HUES64 (cell line): ENCODE measurements at regions not wholly inside any gene's neighbourhood (a gene's known extent, or its start where the extent isn't known, plus 50 kb on each side); places are given as distances from the start of the nearest gene placed in this dataset.
A peak's percentile ranks its signal among the peaks of the same experiment; 100 is the strongest.

ENCODE experiments used
- H3K27ac ChIP-seq: 2 replicates; pipeline ENCODE4 v1.7.0; 2013; ENCODE audit warnings: low read depth, low read length, inconsistent platforms
- H3K27me3 ChIP-seq: 2 replicates; pipeline ENCODE4 v1.6.1; 2013; ENCODE audit warnings: mild to moderate bottlenecking, low read length; ENCODE audit not compliant: insufficient read depth
- H3K36me3 ChIP-seq: 2 replicates; pipeline ENCODE4 v1.6.1; 2013; ENCODE audit warnings: mild to moderate bottlenecking, low read length; ENCODE audit not compliant: insufficient read depth
- H3K4me1 ChIP-seq: 2 replicates; pipeline ENCODE4 v1.6.1; 2013; ENCODE audit warnings: mild to moderate bottlenecking, low read length, moderate library complexity; ENCODE audit not compliant: insufficient read depth
- H3K4me3 ChIP-seq: 2 replicates; pipeline ENCODE4 v1.5.1; 2013; ENCODE audit warnings: mild to moderate bottlenecking, low read length, moderate library complexity
- H3K9ac ChIP-seq: 2 replicates; pipeline ENCODE4 v1.6.1; 2013; ENCODE audit warnings: mild to moderate bottlenecking, low read depth, low read length
- H3K9me3 ChIP-seq: 2 replicates; pipeline ENCODE4 v1.6.1; 2013; ENCODE audit warnings: low read depth, low read length; ENCODE audit not compliant: insufficient read depth
- WGBS: fragments of 150-250, 120-280 bp; methylation state at CpG from one replicate; pipeline ENCODE4 v1.1.7; 2013; ENCODE audit warnings: missing lambda C conversion rate; 5-methylcytosine and 5-hydroxymethylcytosine counted together

DNA sequence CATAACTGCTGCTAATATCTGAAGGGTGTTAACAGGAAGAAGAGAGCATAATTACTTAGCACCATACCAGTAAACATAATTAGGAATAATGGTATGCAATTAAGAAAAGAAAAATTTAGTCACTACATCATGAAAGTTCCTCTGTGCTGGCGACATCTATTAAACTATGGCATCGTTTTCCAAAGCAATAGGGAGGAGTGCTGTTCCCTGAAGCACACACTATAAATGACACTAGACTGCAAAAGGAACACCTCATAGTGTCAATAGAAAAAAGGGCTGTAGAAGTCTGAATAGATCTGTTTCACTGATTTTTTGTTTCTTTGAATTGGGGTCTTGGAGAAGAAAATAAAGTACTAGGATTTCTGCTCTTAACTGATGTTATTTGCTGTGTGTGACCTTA lies 773.6 kb upstream of the B3GALT2 start:
- Histone ChIP-seq H3K4me1 (no peaks in the 10 kb centered on the region), H3K36me3 (no peaks in the 10 kb centered on the region), H3K4me3 (no peak overlapping the region), H3K27me3 (no peaks in the 10 kb centered on the region), H3K9ac (no peak overlapping the region), H3K9me3 (no peaks in the 10 kb centered on the region), H3K27ac (no peak overlapping the region)
- WGBS: 97% methylated on average over 2 of the region's 2 CpGs

DNA sequence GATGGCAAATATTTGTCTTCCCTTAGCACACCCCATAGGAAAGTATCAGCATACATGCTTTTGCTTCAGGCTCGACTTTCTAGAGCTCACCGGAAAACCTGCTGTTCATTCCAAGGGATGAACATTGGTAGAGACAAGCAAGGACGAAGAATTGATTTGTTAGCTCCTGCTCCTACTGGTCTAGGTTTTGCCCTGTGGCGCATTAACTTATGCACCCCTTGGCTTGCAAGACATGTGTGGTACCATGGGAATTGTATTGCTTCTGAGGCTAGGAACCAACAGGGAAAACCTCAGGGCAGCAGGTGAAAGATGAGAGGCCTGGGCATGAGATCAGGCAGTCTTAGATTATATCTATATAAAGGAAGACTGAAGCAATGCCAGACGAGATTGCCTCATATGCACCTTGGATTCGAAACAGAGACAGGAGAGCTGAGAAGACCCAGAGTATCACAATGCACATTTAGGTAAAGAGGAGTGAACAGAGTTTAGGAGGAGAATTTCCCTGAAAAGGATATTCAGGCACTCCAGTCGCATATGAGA lies 771.2 kb upstream of the B3GALT2 start:
- 93% methylated on average over 6 of the region's 7 CpGs for WGBS

DNA sequence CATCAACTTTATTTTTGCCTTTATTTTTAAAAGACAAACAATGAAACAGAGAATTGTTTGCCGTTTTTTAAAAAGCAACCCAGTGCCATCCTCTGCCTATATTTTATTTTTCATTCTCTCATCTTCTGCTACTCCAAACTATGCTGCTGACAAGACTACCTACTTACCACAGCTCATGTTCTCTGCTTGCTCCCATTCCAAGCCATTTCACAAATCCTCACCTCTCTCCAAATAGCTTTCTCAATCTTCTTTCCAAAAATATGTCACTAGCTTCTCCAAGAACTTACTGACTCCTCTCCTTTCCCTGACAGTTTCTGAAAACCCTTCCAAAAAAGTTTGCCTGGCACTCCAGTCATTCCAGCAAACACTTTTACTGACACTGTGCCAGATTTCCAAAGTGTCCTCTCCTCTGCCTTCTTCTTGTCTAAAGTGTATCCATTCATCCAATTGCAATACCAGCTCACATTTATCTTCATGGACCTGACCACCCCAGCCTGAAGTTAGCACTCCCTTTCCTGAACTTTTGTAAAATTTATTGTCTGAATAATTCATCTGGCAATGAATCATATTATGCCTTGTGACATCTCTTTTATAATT lies 766.5 kb upstream of the B3GALT2 start:
- Histone ChIP-seq H3K4me3 (no peak overlapping the region), H3K4me1 (0 out of 2 replicates have a peak, but pooled peaks cover 3% of the 10 kb centered on the region), H3K9ac (no peak overlapping the region), H3K36me3 (no peaks in the 10 kb centered on the region), H3K9me3 (no peaks in the 10 kb centered on the region), H3K27ac (no peak overlapping the region), H3K27me3 (no peaks in the 10 kb centered on the region)
- WGBS: 95% methylated on average over 1 of the region's 1 CpG

More for the DNA sequence above, 771.2 kb upstream of the B3GALT2 start:
- Histone ChIP-seq H3K4me1 (no peaks in the 10 kb centered on the region), H3K27me3 (no peaks in the 10 kb centered on the region), H3K9ac (no peak overlapping the region), H3K4me3 (no peak overlapping the region), H3K36me3 (no peaks in the 10 kb centered on the region), H3K27ac (no peak overlapping the region), H3K9me3 (no peaks in the 10 kb centered on the region)

DNA sequence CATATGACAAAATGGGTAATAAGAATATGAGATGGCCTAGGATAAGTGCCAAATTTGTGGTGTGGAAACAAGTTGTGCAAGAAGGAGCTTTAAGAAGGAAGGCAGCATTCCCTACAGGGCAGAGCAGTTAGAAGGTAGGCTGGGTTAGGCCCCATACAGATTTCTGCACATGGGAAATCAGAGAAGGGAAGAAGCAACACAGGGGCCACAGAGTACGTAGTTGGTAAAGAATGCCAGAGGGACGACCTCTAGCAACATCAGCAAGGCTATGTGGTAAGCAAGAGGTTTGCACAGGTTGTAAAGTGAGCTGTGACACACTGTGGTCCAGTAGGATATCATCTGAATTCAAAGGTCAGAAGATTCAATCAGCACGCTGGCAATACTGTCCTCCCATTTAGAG lies 765.6 kb upstream of the B3GALT2 start:
- Histone ChIP-seq H3K36me3 (no peaks in the 10 kb centered on the region), H3K9me3 (no peaks in the 10 kb centered on the region), H3K27ac (no peak overlapping the region), H3K27me3 (no peaks in the 10 kb centered on the region), H3K4me3 (no peak overlapping the region), H3K9ac (no peak overlapping the region), H3K4me1 (0 out of 2 replicates have a peak, but pooled peaks cover 3% of the 10 kb centered on the region)
- 93% methylated on average over 3 of the region's 3 CpGs for WGBS

DNA sequence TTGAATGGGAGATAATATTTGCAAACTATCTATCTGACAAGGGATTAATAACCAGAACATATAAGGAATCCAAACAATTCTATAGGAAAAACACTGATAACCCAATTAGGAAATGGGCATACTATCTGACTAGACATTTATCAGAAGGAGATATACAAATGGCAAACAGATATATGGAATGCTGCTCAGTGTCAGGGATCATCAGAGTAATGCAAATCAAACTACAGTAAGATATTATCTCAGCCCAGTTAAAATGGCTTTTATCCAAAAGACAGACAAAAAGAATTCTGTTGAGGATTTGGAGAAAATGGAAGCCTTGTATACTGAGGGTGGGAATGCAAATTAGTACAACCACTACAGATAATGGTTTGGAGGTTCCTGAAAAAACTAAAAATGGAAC lies 758.0 kb upstream of the B3GALT2 start:
- no peaks in the 10 kb centered on the region for H3K9me3 ChIP-seq
- H3K9ac ChIP-seq: no peak overlapping the region
- H3K4me3 ChIP-seq: no peak overlapping the region
- no peaks in the 10 kb centered on the region for H3K27me3 ChIP-seq
- 0 out of 2 replicates have a peak, but pooled peaks cover 3% of the 10 kb centered on the region for H3K4me1 ChIP-seq
- no peaks in the 10 kb centered on the region for H3K36me3 ChIP-seq
- no peak overlapping the region for H3K27ac ChIP-seq

DNA sequence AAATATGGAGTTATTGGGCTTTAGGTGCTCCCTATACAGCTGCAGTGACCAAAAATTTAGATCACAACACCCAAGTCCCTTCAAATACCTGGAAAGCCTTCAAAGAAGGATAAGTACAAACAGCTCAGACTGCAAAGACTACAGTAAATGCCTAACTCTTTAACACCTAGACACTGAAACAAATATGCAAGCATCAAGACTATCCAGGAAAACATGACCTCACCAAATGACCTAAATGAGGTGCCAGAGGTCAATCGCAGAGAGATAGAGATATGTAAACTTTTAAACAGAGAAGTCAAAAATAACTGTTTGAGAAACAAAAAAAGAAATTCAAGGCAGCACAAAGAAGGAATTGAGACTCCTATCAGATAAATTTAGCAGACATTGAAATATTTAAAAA lies 753.8 kb upstream of the B3GALT2 start:
- no peaks in the 10 kb centered on the region for H3K27me3 ChIP-seq
- no peak overlapping the region for H3K9ac ChIP-seq
- no peak overlapping the region for H3K27ac ChIP-seq
- H3K36me3 ChIP-seq: no peaks in the 10 kb centered on the region
- H3K4me3 ChIP-seq: no peak overlapping the region
- H3K4me1 ChIP-seq: peaks cover 6% of the 10 kb centered on the region; the same call in 1 of the 2 replicates
- 100% methylated on average over 1 of the region's 1 CpG for WGBS
- H3K9me3 ChIP-seq: peaks cover 1% of the 10 kb centered on the region; the same call in 1 of the 2 replicates

DNA sequence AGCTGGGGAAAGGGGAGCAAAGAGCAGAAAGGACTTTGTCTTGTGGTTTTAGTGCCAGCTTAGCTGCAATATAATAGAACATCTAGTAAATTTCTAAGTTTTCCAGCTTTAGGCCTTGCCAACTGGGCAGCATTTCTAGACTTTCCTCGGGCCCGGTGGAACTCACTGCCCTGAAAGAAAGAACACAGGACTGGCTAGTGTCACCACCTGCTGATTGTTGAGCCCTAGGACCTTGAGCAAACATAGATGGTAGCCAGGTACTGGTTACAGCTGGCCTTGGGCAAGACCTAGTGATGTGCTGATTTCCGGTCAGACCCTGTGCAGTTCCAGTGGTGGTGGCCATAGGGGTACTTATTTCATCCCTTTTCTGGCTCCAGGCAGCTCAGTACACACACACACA lies 753.2 kb upstream of the B3GALT2 start:
- no peak overlapping the region for H3K9ac ChIP-seq
- H3K9me3 ChIP-seq: peaks cover 6% of the 10 kb centered on the region; the same call in 1 of the 2 replicates
- no peaks in the 10 kb centered on the region for H3K27me3 ChIP-seq
- no peak overlapping the region for H3K27ac ChIP-seq
- H3K4me1 ChIP-seq: peaks cover 6% of the 10 kb centered on the region; the same call in 1 of the 2 replicates
- H3K4me3 ChIP-seq: no peak overlapping the region
- no peaks in the 10 kb centered on the region for H3K36me3 ChIP-seq
- over 99% methylated on average over 3 of the region's 3 CpGs for WGBS

DNA sequence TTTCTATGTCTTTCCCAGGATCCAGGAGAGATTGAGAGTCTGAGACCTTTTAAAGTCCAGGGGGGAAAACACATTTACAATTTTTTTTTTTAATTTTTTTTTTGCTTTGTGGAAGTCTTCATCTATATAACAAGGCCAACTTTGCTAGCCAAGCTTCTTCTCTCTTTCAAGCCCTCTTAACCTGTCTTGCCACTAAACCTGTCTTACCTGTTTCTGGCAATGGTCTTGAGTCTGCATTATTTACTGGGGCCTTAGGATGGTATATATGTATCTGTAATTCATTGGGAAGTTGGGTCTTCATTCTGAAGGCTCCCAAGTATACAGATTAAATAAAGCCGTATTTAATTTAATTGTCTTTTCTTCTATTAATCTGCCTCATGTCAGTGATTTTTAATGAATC lies 750.9 kb upstream of the B3GALT2 start:
- Histone ChIP-seq H3K4me3 (no peak overlapping the region), H3K36me3 (no peaks in the 10 kb centered on the region), H3K27ac (no peak overlapping the region), H3K4me1 (peaks cover 6% of the 10 kb centered on the region; the same call in 1 of the 2 replicates), H3K9ac (no peak overlapping the region), H3K9me3 (peaks cover 6% of the 10 kb centered on the region; the same call in 1 of the 2 replicates), H3K27me3 (no peaks in the 10 kb centered on the region)
- WGBS: no CpG with 5 or more reads among the region's 1 CpG

DNA sequence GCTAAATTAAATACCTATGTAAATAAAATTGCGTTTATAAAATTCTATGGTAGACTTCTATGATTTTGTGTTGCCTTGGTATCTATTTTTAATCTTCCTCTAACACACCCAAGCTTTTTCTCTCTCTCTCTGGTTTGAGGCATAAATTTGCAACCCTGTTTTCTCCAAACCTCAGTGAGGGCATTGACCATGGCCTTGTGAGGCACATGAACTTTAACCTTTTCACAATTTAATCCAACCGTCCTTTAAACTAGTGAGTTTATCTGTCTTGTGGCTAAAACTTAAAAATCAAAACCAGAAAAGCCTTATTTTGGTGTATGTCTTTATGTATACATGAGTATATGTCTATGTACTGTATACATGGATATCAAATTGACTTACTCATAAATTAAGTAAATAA lies 746.6 kb upstream of the B3GALT2 start:
- Histone ChIP-seq H3K27me3 (no peaks in the 10 kb centered on the region), H3K9me3 (peaks cover 17% of the 10 kb centered on the region), H3K27ac (no peak overlapping the region), H3K4me1 (peaks cover 22% of the 10 kb centered on the region; the same call in 1 of the 2 replicates), H3K9ac (no peak overlapping the region), H3K36me3 (peaks cover 5% of the 10 kb centered on the region; the same call in 1 of the 2 replicates), H3K4me3 (no peak overlapping the region)
- WGBS: no CpG with 5 or more reads among the region's 2 CpGs

DNA sequence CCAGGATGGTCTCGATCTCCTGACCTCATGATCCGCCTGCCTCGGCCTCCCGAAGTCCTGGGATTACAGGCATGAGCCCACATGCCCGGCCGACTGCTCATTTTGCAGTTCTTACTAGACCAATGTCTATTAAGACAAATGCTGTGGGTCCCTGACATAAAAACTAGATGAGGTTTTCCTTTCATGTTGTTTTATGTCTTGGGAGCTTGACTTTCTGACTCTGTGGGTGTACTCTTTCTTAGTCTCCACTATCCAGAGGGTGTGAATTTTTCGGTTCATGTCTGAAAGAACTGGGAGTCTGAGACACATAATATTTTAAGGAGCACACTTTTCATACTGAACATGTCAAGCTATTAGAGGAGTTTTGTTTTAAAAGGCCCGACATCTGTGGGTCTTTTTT lies 744.9 kb upstream of the B3GALT2 start:
- H3K36me3 ChIP-seq: peaks cover 5% of the 10 kb centered on the region; the same call in 1 of the 2 replicates
- H3K9ac ChIP-seq: no peak overlapping the region
- peaks cover 16% of the 10 kb centered on the region; the same call in 1 of the 2 replicates for H3K4me1 ChIP-seq
- 95% methylated on average over 6 of the region's 8 CpGs for WGBS
- no peak overlapping the region for H3K27ac ChIP-seq
- H3K4me3 ChIP-seq: no peak overlapping the region
- H3K9me3 ChIP-seq: peaks cover 32% of the 10 kb centered on the region
- H3K27me3 ChIP-seq: no peaks in the 10 kb centered on the region

DNA sequence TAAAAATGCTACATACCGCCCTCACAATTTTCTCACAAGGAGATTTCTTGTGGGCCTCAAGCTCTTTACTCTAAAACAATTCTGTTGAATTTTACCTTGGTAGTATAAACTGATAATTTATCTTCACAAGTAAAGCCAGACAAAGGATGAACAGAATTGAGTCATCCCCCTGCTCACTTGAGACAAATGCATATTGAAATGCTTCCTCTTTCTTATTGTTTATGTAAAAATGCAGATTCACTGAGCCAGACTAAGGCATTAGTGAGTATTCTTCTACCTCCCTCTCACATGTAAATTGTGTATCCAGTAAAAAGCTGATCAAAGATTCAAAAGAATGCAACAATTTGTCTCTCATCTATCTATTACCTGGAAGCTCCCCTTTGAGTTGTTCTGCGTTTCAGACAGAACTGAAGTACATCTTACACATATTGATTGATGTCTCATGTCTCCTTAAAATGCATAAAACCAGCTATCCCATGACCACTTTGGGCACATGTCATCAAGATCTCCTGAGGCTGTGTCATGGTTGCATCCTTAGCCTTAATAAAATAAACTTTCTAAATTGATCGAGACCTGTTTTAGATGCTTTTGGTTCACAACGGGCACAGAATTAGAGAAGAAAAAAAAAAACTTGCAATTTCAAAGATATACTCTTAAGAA lies 743.1 kb upstream of the B3GALT2 start:
- no peaks in the 10 kb centered on the region for H3K27me3 ChIP-seq
- H3K36me3 ChIP-seq: peaks cover 5% of the 10 kb centered on the region; the same call in 1 of the 2 replicates
- H3K4me3 ChIP-seq: no peak overlapping the region
- peaks cover 29% of the 10 kb centered on the region for H3K9me3 ChIP-seq
- peak overlapping the region; percentile 5; the same call in 1 of the 2 replicates for H3K27ac ChIP-seq
- H3K4me1 ChIP-seq: peaks cover 16% of the 10 kb centered on the region; the same call in 1 of the 2 replicates
- H3K9ac ChIP-seq: no peak overlapping the region
- 59% methylated on average over 4 of the region's 4 CpGs for WGBS
